ENCODE measurements at regions not wholly inside any gene's neighbourhood (a gene's known extent, or its start where the extent isn't known, plus 50 kb on each side); places are given as distances from the start of the nearest gene placed in this dataset.

DNA sequence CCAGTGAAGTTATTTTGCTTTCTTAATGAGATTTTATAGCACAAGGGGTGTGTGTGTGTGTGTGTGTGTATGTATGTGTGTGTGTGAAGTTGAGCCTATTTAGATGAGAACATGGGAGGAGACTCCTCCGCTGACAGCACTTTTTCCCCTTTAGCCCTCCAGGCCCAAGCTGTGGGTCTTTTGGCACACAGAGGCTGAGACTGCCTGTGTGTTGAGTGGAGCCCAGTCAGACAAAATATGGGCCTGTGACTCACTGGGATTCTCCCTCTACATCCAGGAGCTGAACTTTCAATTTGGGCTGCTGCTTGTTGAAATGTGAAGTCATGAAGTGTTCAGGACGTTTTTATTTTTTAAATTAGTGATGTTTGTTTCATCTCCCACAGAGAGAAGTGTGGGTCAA lies 108.0 kb downstream of the MFSD1 start:
- no peak overlapping the region for H3K4me3 ChIP-seq
- TF ChIP-seq POLR2A (IDR thresholded peaks at IDR 0.05), result no peak
- TF ChIP-seq, protein P1, sequence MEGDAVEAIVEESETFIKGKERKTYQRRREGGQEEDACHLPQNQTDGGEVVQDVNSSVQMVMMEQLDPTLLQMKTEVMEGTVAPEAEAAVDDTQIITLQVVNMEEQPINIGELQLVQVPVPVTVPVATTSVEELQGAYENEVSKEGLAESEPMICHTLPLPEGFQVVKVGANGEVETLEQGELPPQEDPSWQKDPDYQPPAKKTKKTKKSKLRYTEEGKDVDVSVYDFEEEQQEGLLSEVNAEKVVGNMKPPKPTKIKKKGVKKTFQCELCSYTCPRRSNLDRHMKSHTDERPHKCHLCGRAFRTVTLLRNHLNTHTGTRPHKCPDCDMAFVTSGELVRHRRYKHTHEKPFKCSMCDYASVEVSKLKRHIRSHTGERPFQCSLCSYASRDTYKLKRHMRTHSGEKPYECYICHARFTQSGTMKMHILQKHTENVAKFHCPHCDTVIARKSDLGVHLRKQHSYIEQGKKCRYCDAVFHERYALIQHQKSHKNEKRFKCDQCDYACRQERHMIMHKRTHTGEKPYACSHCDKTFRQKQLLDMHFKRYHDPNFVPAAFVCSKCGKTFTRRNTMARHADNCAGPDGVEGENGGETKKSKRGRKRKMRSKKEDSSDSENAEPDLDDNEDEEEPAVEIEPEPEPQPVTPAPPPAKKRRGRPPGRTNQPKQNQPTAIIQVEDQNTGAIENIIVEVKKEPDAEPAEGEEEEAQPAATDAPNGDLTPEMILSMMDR (IDR thresholded peaks at IDR 0.05), result no peak
- H3K27ac ChIP-seq, result no peak overlapping the region
- H3K9me3 ChIP-seq (replicated peaks in 1 of 3), result no peaks in the 10 kb centered on the region
- H3K36me3 ChIP-seq (replicated peaks in 1 of 2), result no peaks in the 10 kb centered on the region
- 35 to 53% (median 47%) methylated on average over 2 of the region's 2 CpGs for WGBS, 4 donors
- no peak for DNase-seq
- intact Hi-C loops (cut with DNase I), result loop anchor here in 1 of 2 donors (10.0 kb wide), 1 partner anchor 355 kb away; no protein-coding TSS in a partner anchor
- no peaks in the 10 kb centered on the region for H3K27me3 ChIP-seq
- no peaks in the 10 kb centered on the region for H3K4me1 ChIP-seq (replicated peaks in 1 of 2)

DNA sequence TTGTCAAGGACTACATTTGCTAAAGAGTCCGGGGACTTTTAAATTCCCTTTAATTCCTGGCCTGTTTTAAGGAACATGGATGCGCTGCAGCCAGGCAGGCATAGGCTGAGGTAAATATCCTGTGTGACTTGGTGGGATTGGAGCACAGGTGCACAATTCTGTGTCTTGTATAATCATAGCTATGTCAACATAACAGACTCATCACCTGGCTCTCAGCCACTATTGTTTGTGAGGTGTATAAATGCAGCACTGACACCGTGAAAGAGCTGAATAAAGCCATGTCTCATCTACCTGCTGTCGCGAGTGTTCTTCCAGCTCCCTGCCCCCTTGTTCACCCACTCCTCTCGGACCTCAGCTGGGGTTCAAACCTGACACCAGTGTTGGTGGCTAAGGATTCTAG lies 109.7 kb downstream of the MFSD1 start:
- 82 to 91% (median 87%) methylated on average over 6 of the region's 6 CpGs for WGBS, 4 donors
- DNase-seq, result no peak
- H3K4me3 ChIP-seq, result no peak overlapping the region
- TF ChIP-seq, protein P1 (IDR thresholded peaks at IDR 0.05), result no peak
- no peak for TF ChIP-seq POLR2A (IDR thresholded peaks at IDR 0.05)
- intact Hi-C loops (cut with DNase I), result loop anchor here in 1 of 2 donors (10.0 kb wide), 1 partner anchor 353 kb away; no protein-coding TSS in a partner anchor
- no peaks in the 10 kb centered on the region for H3K27me3 ChIP-seq
- H3K9me3 ChIP-seq (replicated peaks in 1 of 3), result no peaks in the 10 kb centered on the region
- no peak overlapping the region for H3K27ac ChIP-seq
- no peaks in the 10 kb centered on the region for H3K4me1 ChIP-seq (replicated peaks in 1 of 2)
- H3K36me3 ChIP-seq (replicated peaks in 1 of 2), result no peaks in the 10 kb centered on the region

DNA sequence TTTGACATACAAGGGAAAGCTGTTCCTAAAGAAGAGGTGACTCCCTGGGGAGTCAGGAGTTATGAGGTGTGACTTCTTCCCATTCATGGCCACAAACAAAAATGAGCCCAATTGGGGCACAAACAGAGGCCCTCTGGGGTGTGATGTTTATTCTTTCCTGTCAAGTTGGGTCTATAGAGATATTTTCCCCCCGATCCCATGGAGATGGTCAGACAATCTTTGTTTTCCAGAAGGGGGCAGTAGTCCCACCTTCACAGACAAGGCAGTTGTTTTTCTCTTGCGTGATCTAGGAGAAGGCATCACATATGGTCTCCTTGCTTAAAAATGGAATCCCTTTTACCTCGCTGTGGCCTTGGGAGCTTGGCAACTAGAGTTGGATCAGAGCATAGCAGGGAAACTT lies 110.3 kb downstream of the MFSD1 start:
- DNase-seq, result no peak
- intact Hi-C loops (cut with DNase I), result loop anchor here in 1 of 2 donors (10.0 kb wide), 1 partner anchor 353 kb away; no protein-coding TSS in a partner anchor
- H3K4me1 ChIP-seq (replicated peaks in 1 of 2), result no peaks in the 10 kb centered on the region

DNA sequence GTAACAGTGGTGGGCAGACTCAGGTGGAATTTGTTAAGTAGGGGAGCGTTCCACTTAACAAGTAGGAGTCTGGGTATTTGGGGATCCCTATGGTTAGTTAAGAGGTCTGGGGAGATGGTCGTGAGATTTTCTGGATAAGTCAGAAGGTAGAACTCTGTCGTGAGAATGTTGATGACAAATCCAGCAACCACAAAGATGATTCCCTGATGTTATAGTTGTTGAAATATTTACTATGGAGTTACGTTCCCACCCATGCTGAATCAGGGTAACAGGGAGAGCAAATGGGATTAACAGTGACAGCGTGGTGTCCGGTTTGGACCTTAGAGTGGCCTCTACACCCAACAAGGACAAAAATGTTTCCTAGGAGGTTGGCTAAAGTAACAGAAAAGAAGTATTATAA lies 110.8 kb downstream of the MFSD1 start:
- Histone ChIP-seq H3K4me3 (no peak overlapping the region), H3K4me1 (replicated peaks in 1 of 2) (no peaks in the 10 kb centered on the region), H3K27me3 (no peaks in the 10 kb centered on the region), H3K36me3 (replicated peaks in 1 of 2) (no peaks in the 10 kb centered on the region), H3K27ac (no peak overlapping the region), H3K9me3 (replicated peaks in 1 of 3) (no peaks in the 10 kb centered on the region)
- TF ChIP-seq POLR2A (IDR thresholded peaks at IDR 0.05), result no peak
- DNase-seq, result no peak
- WGBS, 4 donors, result 81 to 87% (median 84%) methylated on average over 6 of the region's 6 CpGs
- intact Hi-C loops (cut with DNase I), result loop anchor here in 1 of 2 donors (10.0 kb wide), 1 partner anchor 352 kb away; no protein-coding TSS in a partner anchor

More for the DNA sequence above, 110.3 kb downstream of the MFSD1 start:
- TF ChIP-seq POLR2A (IDR thresholded peaks at IDR 0.05), result no peak
- TF ChIP-seq, protein P1 (IDR thresholded peaks at IDR 0.05), result no peak
- WGBS, 4 donors, result 80 to 84% (median 81%) methylated on average over 3 of the region's 3 CpGs
- no peak overlapping the region for H3K4me3 ChIP-seq
- H3K9me3 ChIP-seq (replicated peaks in 1 of 3), result no peaks in the 10 kb centered on the region
- no peaks in the 10 kb centered on the region for H3K36me3 ChIP-seq (replicated peaks in 1 of 2)
- H3K27me3 ChIP-seq, result no peaks in the 10 kb centered on the region
- H3K27ac ChIP-seq, result no peak overlapping the region

DNA sequence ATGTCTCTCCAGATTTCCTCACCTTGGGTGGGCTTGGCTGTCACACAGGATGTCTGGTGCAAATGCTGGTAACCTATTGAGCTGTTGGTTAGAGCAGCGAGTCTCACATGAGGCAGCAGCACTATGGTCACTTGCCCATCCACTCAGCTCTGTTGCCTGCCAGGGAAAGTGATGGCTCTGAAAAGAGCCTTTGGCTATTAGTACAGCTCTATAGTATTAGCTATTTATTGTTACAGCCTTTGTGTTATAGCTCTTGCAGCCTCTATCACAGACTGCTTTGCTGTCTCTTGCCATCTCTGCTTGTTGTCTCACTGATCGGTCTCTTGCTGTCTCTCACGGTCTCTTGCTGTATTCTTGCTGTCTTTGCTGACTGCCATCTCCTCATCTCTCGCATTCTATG lies 114.3 kb downstream of the MFSD1 start:
- DNase-seq, result no peak
- intact Hi-C loops (cut with DNase I), result loop anchor here (5.0 to 10.0 kb wide), 2 partner anchors 346 to 349 kb away; no protein-coding TSS in a partner anchor
- WGBS, 4 donors, result 86 to 91% (median 89%) methylated on average over 3 to 4 of the region's 4 CpGs

More for the DNA sequence above, 114.3 kb downstream of the MFSD1 start:
- no peaks in the 10 kb centered on the region for H3K4me1 ChIP-seq (replicated peaks in 1 of 2)
- no peak for TF ChIP-seq POLR2A (IDR thresholded peaks at IDR 0.05)
- TF ChIP-seq, protein P1 (IDR thresholded peaks at IDR 0.05), result no peak
- no peaks in the 10 kb centered on the region for H3K36me3 ChIP-seq (replicated peaks in 1 of 2)
- H3K4me3 ChIP-seq, result no peak overlapping the region
- no peaks in the 10 kb centered on the region for H3K27me3 ChIP-seq
- no peaks in the 10 kb centered on the region for H3K9me3 ChIP-seq (replicated peaks in 1 of 3)
- H3K27ac ChIP-seq, result no peak overlapping the region

All from adrenal gland (tissue), 9 donors.